ENCODE measurements at regions not wholly inside any gene's neighbourhood (a gene's known extent, or its start where the extent isn't known, plus 50 kb on each side); places are given as distances from the start of the nearest gene placed in this dataset.

GRCh38 chr4:27111627-27112026 lies 251.0 kb downstream of the STIM2 start:
- no peaks in the 10 kb centered on the region for H3K4me1 ChIP-seq
- no peak for DNase-seq (ENCODE audit: low spot score in 2 of 2)
- no peak overlapping the region for H3K4me3 ChIP-seq
- TF ChIP-seq CTCF (IDR thresholded peaks at IDR 0.05) = no peak
- intact Hi-C loops (cut with DNase I) = no loop called here
- no peaks in the 10 kb centered on the region for H3K36me3 ChIP-seq
- H3K27me3 ChIP-seq = no peaks in the 10 kb centered on the region
- H3K27ac ChIP-seq = no peak overlapping the region
- H3K9me3 ChIP-seq = no peaks in the 10 kb centered on the region

- Histone ChIP-seq H3K27me3 (no peaks in the 10 kb centered on the region), H3K27ac (no peak overlapping the region), H3K36me3 (no peaks in the 10 kb centered on the region), H3K4me1 (no peaks in the 10 kb centered on the region), H3K9me3 (no peaks in the 10 kb centered on the region), H3K4me3 (no peak overlapping the region)
- no peak for DNase-seq (ENCODE audit: low spot score in 2 of 2)
- intact Hi-C loops (cut with DNase I) = no loop called here
- TF ChIP-seq CTCF (IDR thresholded peaks at IDR 0.05) = no peak
These were observed 251.9 kb downstream of the STIM2 start for GRCh38 chr4:27112587-27112986.

GRCh38 chr4:27115221-27115620 lies 254.6 kb downstream of the STIM2 start:
- no peak for TF ChIP-seq CTCF (IDR thresholded peaks at IDR 0.05)
- no peak for DNase-seq (ENCODE audit: low spot score in 2 of 2)
- intact Hi-C loops (cut with DNase I) = no loop called here
- Histone ChIP-seq H3K9me3 (no peaks in the 10 kb centered on the region), H3K27ac (no peak overlapping the region), H3K4me1 (no peaks in the 10 kb centered on the region), H3K4me3 (no peak overlapping the region), H3K36me3 (no peaks in the 10 kb centered on the region), H3K27me3 (no peaks in the 10 kb centered on the region)

- H3K36me3 ChIP-seq = no peaks in the 10 kb centered on the region
- TF ChIP-seq CTCF (IDR thresholded peaks at IDR 0.05) = no peak
- no peaks in the 10 kb centered on the region for H3K9me3 ChIP-seq
- no peak overlapping the region for H3K27ac ChIP-seq
- no peaks in the 10 kb centered on the region for H3K4me1 ChIP-seq
- no peak overlapping the region for H3K4me3 ChIP-seq
- DNase-seq (ENCODE audit: low spot score in 2 of 2) = no peak
- intact Hi-C loops (cut with DNase I) = no loop called here
- H3K27me3 ChIP-seq = no peaks in the 10 kb centered on the region
These were observed 256.8 kb downstream of the STIM2 start for GRCh38 chr4:27117453-27117852.

- Histone ChIP-seq H3K4me3 (no peak overlapping the region), H3K9me3 (no peaks in the 10 kb centered on the region), H3K27ac (no peak overlapping the region), H3K4me1 (no peaks in the 10 kb centered on the region), H3K27me3 (no peaks in the 10 kb centered on the region), H3K36me3 (no peaks in the 10 kb centered on the region)
- DNase-seq (ENCODE audit: low spot score in 2 of 2) = no peak
- no peak for TF ChIP-seq CTCF (IDR thresholded peaks at IDR 0.05)
- intact Hi-C loops (cut with DNase I) = no loop called here
These were observed 258.6 kb downstream of the STIM2 start for GRCh38 chr4:27119239-27119638.

GRCh38 chr4:27121830-27122229 lies 261.2 kb downstream of the STIM2 start:
- no peaks in the 10 kb centered on the region for H3K36me3 ChIP-seq
- H3K27ac ChIP-seq = no peak overlapping the region
- H3K4me3 ChIP-seq = no peak overlapping the region
- DNase-seq (ENCODE audit: low spot score in 2 of 2) = no peak
- intact Hi-C loops (cut with DNase I) = no loop called here
- no peaks in the 10 kb centered on the region for H3K27me3 ChIP-seq
- H3K4me1 ChIP-seq = no peaks in the 10 kb centered on the region
- H3K9me3 ChIP-seq = no peaks in the 10 kb centered on the region
- TF ChIP-seq CTCF (IDR thresholded peaks at IDR 0.05) = no peak

Data from ascending aorta (tissue), 2 donors.